SIG-M5 treated with dmso at 0.1 percent for 504 hours (cell line): ENCODE measurements at regions not wholly inside any gene's neighbourhood (a gene's known extent, or its start where the extent isn't known, plus 50 kb on each side); places are given as distances from the start of the nearest gene placed in this dataset.

Source experiments
- DNase-seq: peaks from one replicate; lab custom pipeline; 2025; ENCODE audit not compliant: unreplicated experiment; lab: John Stamatoyannopoulos, UW

GRCh38 chr11:105236664-105237063 is 97.1 kb upstream of the CARD18 start:
- DNase-seq = no peak

GRCh38 chr11:105233285-105233684 is 93.7 kb upstream of the CARD18 start:
- no peak for DNase-seq

- DNase-seq = no peak
Measured at GRCh38 chr11:105232021-105232420, 92.5 kb upstream of the CARD18 start.

GRCh38 chr11:105230586-105230985 is 91.0 kb upstream of the CARD18 start:
- no peak for DNase-seq

GRCh38 chr11:105229761-105230160 is 90.2 kb upstream of the CARD18 start:
- DNase-seq = no peak

GRCh38 chr11:105229257-105229656 is 89.7 kb upstream of the CARD18 start:
- no peak for DNase-seq

GRCh38 chr11:105227363-105227762 is 87.8 kb upstream of the CARD18 start:
- DNase-seq = no peak

GRCh38 chr11:105226766-105227165 is 87.2 kb upstream of the CARD18 start:
- no peak for DNase-seq

GRCh38 chr11:105226091-105226490 is 86.5 kb upstream of the CARD18 start:
- no peak for DNase-seq

GRCh38 chr11:105224482-105225253 is 85.1 kb upstream of the CARD18 start:
- no peak for DNase-seq

- DNase-seq = peak; percentile 86
Measured at GRCh38 chr11:105220121-105220520, 80.6 kb upstream of the CARD18 start.

- DNase-seq = no peak
Measured at GRCh38 chr11:105219670-105220069, 80.1 kb upstream of the CARD18 start.

GRCh38 chr11:105219269-105219668 is 79.7 kb upstream of the CARD18 start:
- DNase-seq = no peak

- DNase-seq = no peak
Measured at GRCh38 chr11:105215528-105215927, 76.0 kb upstream of the CARD18 start.

GRCh38 chr11:105211806-105212554 is 72.4 kb upstream of the CARD18 start:
- DNase-seq = no peak

GRCh38 chr11:105208019-105208418 is 68.5 kb upstream of the CARD18 start:
- DNase-seq = no peak

GRCh38 chr11:105206633-105207032 is 67.1 kb upstream of the CARD18 start:
- DNase-seq = no peak

- peak; percentile 39 for DNase-seq
Measured at GRCh38 chr11:105204636-105205035, 65.1 kb upstream of the CARD18 start.

- no peak for DNase-seq
Measured at GRCh38 chr11:105203569-105204240, 64.1 kb upstream of the CARD18 start.

GRCh38 chr11:105202844-105203548 is 63.4 kb upstream of the CARD18 start:
- no peak for DNase-seq

- DNase-seq = no peak
Measured at GRCh38 chr11:105202422-105202821, 62.9 kb upstream of the CARD18 start.
